CD4-positive, alpha-beta T cell treated with Interleukin-2 at 100 ng/mL for 4 hours (primary cell): ENCODE measurements at regions not wholly inside any gene's neighbourhood (a gene's known extent, or its start where the extent isn't known, plus 50 kb on each side); places are given as distances from the start of the nearest gene placed in this dataset.

ENCODE experiments used
- DNase-seq: peaks from one replicate; pipeline ENCODE4 v3.0.0-alpha.2; 2020; ENCODE audit warnings: low spot score

DNA sequence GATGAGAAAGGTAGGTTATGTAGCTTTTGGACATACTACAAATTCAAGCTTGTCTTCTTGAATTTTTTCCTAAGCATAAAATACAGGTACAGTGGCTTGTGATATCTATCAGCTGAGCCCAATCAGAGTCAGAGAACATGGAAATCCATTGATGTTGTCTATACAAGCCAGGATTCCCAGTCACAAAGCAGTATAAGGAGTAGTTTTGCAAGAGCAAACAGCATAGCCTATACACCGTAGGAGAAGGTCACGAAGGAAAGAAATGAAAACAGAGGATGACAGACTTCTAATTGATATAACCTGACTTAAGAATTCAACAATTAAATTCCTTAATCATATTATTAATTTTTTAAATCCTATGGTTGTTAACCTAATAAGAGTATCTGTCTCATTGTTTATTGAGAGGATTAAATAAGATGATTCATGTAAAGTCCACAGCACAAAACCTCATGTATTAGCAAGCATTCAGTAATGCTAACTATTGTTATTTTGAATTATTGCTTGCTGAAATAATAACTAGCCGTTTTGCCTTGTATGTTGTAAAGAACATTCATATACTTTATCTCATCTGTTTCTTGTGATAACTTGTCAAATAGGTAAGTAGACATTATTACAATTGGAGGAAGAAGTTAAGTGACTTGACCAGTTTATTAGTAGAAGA is 276.6 kb upstream of the ZPLD1 start:
- no peak for DNase-seq

DNA sequence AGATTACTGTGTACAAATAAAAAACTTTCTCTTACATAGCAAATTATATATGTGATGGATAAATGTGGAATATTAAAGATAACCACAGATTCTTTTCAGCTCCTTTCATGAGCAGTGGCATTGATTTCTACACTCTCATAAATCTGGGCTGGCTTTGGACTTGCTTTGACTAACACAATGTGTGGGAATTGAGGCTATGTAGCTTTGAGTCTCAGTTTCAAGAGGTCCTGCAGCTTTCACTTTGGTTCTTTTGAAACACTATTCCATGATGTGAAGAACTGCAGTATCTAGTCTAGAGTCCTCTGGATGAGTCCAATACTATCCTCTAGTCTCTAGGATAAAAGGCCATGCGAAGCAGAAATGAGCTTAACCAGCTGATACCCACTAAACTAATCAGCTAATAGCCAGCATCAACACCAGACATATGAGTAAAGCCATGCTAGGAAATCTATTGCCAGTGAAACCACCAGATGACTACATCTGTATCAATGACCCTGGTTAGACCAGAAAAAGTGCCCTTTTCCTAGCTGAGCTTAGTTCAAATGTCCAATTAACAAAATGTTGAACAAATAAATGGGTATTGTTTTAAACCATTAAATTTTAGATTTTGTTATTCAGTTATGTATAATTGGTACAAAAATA is 274.9 kb upstream of the ZPLD1 start:
- no peak for DNase-seq

- DNase-seq: no peak
Measured at GRCh38 chr3:102161384-102162006, 273.3 kb upstream of the ZPLD1 start.

DNA sequence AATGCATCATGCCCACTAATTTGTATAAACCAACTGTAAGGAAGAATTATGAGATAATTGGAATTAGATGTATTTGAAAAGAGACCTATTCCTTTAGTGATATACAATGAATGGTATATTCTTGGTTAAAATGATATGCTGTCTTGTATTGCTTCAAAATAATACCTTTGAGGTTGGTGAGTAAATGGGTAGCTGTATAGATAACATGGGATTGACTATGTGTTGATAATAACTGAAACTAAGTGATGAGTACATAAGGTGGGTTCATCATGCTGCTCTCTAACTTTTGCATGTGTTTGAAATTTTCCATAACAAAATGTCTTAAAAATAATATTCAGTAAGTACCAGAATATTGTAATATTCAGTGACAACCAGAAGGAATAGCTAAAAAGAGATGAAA is 272.6 kb upstream of the ZPLD1 start:
- DNase-seq: no peak

DNA sequence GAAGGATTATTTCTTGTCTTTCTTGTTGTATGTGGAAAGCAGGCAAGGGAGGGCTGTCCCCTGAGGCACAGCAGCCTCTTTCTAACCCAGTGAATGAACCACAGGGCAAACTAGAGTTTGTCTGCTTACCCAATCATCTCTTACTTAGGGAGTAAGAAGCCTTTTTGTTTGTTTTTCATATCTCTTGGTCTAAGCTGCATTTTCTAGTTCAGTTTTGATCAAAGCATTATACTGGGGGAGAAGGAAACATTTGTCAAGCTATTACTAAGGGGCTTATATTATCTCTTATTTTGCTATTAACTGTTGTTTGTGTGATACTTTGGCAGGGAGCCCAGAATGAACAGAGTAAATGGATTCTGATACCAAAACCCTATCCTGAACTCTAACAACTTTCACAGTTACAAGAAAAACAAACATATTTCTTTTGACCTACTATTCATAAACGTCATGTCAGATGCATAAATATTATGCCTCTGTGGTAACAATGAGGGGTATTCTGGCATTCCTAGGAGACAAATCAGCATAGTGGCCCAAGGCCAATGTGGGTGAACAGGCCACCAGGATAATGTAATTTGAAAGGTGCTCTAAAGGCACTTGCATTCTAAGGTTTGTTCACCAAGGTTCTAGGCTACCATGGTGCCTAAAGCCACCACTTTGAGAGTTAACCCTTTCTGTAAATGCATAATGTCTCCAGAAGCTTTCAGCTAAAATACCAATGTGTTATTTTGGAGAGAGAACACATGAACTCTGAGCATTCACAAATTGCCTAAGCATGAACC is 271.6 kb upstream of the ZPLD1 start:
- no peak for DNase-seq

GRCh38 chr3:102163818-102164154 is 271.0 kb upstream of the ZPLD1 start:
- DNase-seq: no peak

DNA sequence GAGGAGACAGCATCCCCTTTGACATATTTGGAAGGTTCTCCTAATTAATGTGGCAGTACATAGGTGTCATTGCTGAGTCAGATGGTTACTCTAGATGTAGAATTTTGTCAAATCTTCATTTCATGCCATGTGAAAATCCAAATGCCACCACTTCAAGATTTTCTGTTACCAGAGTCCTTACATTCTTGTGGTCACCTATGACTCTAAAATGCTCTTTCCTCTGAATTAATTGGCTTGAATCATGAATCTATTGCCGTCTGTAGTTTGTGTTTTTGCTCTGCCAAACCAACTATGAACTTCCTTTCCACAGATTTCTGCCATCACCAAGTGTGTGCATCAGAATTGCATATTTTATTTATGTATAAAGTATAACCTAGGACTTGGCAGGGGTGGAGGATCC is 269.4 kb upstream of the ZPLD1 start:
- no peak for DNase-seq

DNA sequence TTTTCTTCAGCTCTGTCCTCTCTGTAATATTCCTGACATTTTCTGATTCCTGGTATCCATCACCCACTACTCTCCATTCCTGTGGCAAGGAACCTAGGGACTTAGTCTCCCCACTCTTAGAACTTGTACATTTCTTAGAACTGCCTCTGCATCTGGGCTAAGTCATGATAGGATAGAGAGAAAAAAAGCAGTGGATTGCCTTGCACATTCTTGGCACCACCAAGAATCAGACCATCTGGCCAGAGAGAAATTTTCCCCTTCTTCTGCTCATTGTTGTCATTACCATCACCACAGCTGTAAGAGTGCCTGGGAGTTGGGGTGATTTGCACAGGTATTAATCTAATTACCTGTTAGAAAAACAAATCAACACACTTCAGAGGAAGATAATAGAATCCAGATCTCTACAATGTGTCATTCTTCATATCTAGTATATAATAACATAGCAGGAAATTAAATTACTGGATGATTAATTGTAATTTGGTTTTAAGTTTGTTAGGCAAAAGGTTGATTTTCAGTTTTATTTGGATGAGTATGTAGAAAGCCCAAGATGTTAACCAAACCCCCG is 264.8 kb upstream of the ZPLD1 start:
- DNase-seq: no peak

DNA sequence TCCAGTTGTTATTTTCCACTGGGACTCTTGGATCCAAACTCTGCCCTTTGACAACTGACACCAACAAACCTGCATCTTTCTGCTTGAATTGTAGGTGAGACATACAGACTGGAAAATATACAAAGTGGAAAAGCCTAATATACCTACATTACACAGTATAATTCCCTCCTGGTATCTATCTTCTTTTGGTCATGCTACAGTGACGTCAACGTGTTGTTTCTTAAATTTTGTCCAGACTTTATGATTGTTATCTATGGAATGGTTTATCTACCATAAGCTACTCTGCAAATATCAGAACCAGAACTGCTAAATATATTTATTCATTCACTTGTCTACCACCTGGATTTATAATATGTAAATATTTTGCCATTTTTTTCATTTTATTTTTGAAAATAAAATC is 264.3 kb upstream of the ZPLD1 start:
- no peak for DNase-seq

GRCh38 chr3:102174312-102174712 is 260.5 kb upstream of the ZPLD1 start:
- DNase-seq: no peak

GRCh38 chr3:102174832-102175374 is 259.9 kb upstream of the ZPLD1 start:
- DNase-seq: no peak

GRCh38 chr3:102176333-102177050 is 258.3 kb upstream of the ZPLD1 start:
- no peak for DNase-seq

- no peak for DNase-seq
Measured at GRCh38 chr3:102177075-102177755, 257.6 kb upstream of the ZPLD1 start.

GRCh38 chr3:102178817-102179216 is 256.0 kb upstream of the ZPLD1 start:
- no peak for DNase-seq

GRCh38 chr3:102179326-102180177 is 255.3 kb upstream of the ZPLD1 start:
- no peak for DNase-seq

DNA sequence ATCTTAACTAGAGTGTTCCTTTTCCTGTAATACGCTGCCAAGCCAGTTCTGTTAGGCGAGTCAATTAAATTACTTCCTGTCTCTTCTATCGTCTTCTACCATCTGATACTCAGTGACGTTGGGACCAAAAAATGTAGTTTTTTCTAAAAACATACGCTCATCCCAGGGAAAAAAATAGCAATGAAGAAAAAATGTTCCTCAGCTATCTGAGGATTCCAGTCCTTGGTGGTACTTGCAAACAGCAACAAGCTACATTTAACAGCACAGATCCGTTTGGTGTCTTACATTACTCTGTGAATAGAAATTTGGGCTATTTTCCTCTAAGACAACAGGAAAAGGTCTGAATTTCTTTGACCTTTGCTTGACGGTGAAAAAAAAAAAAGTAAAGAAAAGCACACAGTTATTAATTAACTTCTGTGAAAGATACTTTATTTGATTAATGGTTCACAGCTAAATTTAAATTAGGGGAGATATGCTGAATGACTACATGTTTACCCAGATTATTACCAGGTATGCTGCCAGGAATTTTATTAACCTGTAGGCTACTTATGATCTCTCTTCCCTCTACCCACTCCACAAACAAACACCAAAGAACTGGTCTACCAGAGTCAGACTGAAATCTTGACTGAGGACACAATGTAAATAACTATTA is 254.4 kb upstream of the ZPLD1 start:
- DNase-seq: peak; percentile 6

DNA sequence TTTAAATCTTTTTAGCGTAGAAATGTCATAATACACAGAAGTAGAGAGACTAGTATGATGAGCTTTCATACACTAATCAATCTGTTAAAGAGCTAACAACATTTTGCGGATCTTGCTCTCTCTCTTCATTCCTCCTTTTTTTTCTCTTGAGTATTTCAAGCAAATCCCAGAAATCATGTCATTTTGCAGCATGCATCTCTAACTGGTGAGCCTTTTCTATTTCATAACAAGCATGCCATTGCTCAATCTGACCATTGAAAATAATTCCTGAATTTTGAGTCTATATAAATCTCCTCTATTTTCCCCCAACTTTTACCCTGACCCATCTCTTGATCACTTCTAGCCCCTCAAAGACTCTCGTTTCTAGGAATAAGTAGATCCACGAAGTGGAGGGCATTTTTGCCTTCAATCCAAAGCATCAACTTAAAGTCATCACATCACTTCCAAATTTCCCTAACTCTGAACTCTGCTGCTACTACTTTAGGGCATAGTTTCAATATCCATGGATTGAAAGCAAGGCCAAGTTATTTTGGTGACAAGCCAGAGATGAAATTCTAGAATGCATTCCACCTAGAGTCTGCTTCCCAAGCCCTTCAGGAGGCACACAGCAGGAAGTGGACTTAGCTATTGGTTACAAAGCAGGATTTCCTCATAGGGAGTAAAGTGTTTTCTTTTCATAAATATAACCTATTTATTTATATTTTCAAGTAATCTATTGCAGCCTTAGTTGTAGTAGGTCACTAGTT is 253.5 kb upstream of the ZPLD1 start:
- DNase-seq: no peak

DNA sequence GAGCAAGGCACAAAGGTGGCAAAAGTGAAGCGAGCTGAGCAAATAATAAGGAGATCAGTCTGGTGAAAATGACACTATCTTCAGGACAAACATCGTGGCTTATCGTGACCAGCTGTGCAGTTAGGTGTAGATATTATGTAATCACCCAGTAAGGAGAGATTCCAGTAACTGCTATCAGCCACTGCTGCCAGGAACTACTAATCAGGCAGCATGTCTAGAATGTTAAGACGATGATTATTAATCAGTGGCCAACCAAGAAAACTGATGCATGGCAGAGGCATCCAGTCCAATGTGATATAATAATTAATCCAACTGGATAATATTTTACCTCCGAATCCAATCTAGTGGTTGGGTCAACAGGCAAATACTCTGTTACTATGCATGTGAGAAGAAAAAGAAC is 252.7 kb upstream of the ZPLD1 start:
- no peak for DNase-seq

DNA sequence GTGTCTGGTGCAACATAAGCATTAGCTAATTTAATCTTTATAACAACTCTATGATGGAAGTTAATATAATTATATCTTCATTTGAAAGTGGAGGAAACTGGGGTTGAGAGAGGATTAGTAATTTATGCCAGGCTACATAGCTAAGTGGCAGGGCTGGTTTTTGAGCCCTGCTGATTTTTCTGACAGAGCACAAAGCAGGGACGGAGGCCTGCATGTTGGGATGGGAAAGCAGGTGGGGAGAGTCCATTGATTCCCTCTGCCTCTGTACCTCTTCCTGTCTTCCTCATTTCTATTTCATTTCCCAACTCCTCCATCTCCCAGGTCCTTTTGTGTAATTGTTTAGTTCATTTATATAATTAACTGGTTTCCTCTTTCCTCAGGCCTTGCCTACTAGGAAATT is 251.6 kb upstream of the ZPLD1 start:
- DNase-seq: no peak
